ENCODE measurements at regions not wholly inside any gene's neighbourhood (a gene's known extent, or its start where the extent isn't known, plus 50 kb on each side); places are given as distances from the start of the nearest gene placed in this dataset.

GRCh38 chr5:139745800-139746690 lies 49.6 kb upstream of the PSD2 start:
- Mint-ChIP-seq H3K27ac (no peak overlapping the region), H3K27me3 (no peaks in the 10 kb centered on the region), H3K9me3 (ENCODE audit: low read depth) (no peaks in the 10 kb centered on the region), H3K4me1 (ENCODE audit: low read depth) (peaks cover 30% of the 10 kb centered on the region), H3K36me3 (no peaks in the 10 kb centered on the region), H3K4me3 (peak overlapping the region; percentile 91)

Measured in activated naive CD8-positive, alpha-beta T cell (primary cell).